GM13977 (cell line): ENCODE measurements at regions not wholly inside any gene's neighbourhood (a gene's known extent, or its start where the extent isn't known, plus 50 kb on each side); places are given as distances from the start of the nearest gene placed in this dataset.
"Not testable (repeated sequence)": the region's sequence is repeated elsewhere in the genome, so short reads cannot be mapped to it uniquely, and the experiment has no call there.

Source experiments
- DNase-seq: peaks from one replicate; pipeline ENCODE4 v3.0.0; 2012; ENCODE audit warnings: low spot score
- CTCF ChIP-seq: IDR thresholded peaks from 2 replicates; pipeline ENCODE4 v1.5.1; 2012; ENCODE audit warnings: mild to moderate bottlenecking, control low read depth; ENCODE audit not compliant: insufficient read depth; ENCODE audit errors: extremely low read depth, missing control alignments
- in situ Hi-C: fragments of 300-500 bp; cut with MboI; formaldehyde crosslinking; loops from one replicate; pipeline ENCODE4 v1.12.0; 2022; ENCODE audit warnings: low sequenced_read_pairs, low pct_unique_long_range_greater_than_20kb, mixed read lengths, inconsistent platforms; ENCODE audit not compliant: unreplicated experiment

GRCh38 chr12:88683628-88684027 lies 103.4 kb upstream of the KITLG start:
- TF ChIP-seq CTCF = no peak
- no peak for DNase-seq
- in situ Hi-C loops = no loop called here

GRCh38 chr12:88681271-88681670 lies 101.0 kb upstream of the KITLG start:
- DNase-seq = no peak
- in situ Hi-C loops = no loop called here
- TF ChIP-seq CTCF = no peak

DNA sequence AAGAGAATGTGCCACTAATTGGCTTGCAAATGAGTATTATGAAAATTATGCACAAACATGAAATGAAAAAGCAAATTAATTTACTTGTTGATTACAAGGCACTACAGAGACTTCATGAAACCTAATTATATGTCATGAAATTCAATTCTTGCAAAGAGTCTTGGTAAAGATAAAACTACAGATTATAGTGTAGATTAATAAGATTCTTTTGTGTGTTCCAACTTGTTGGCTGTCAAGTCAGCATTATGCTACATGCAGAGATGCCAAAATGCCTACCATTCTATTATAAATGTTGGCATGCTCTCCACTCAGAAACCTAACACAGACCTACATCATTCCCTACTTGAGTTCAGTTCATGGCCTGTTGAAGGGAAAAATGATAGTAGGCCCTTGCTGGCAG lies 97.2 kb upstream of the KITLG start:
- no peak for TF ChIP-seq CTCF
- DNase-seq = no peak
- in situ Hi-C loops = no loop called here

DNA sequence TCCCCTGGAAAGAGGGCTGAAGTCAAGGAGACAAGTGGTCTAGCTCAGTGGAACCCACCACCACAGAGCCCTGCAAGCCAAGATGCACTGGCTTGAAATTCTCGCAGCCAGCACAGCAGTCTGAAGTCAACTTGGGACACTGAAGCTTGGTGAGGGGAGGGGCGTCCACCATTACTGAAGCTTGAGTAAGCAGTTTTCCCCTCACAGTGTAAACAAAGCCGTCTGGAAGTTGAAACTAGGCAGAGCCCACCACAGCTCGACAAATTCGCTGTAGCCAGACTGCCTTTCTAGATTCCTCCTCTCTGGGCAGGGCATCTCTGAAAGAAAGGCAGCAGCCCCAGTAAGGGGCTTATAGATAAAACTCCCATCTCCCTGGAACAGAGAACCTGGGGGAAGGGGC lies 87.3 kb upstream of the KITLG start:
- in situ Hi-C loops = not testable (repeated sequence)

GRCh38 chr12:88665071-88665470 lies 84.8 kb upstream of the KITLG start:
- TF ChIP-seq CTCF = no peak
- in situ Hi-C loops = no loop called here
- DNase-seq = no peak

More for the DNA sequence above, 87.3 kb upstream of the KITLG start:
- DNase-seq = not testable (repeated sequence)

GRCh38 chr12:88662961-88663360 lies 82.7 kb upstream of the KITLG start:
- in situ Hi-C loops = no loop called here
- TF ChIP-seq CTCF = no peak
- DNase-seq = no peak

DNA sequence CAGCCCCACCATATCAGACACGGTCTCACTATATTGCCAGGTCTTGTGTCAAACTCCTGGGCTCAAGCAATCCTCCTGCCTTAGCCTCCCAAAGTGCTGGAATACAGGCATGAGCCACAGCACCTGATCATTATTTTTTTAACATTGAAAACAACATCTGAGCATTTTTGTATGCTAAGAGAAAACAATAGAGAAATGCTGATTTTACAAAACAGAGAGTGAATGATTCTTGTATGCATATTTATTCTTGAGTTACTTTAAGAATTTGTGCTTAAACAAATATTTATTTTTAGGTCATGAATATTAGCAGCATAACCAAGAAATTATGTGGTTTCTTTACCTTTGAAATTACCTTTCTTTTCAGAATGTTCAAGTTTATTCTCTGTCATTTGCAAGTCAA lies 81.8 kb upstream of the KITLG start:
- DNase-seq = no peak
- no peak for TF ChIP-seq CTCF
- in situ Hi-C loops = no loop called here
